Skeletal muscle tissue (tissue), 3 donors: ENCODE measurements at regions not wholly inside any gene's neighbourhood (a gene's known extent, or its start where the extent isn't known, plus 50 kb on each side); places are given as distances from the start of the nearest gene placed in this dataset.
A peak's percentile ranks its signal among the peaks of the same experiment; 100 is the strongest.

Source experiments
- H3K27ac ChIP-seq: one replicate; pipeline ENCODE4 v1.7.0; 2013; ENCODE audit warnings: mild to moderate bottlenecking, low read depth, low read length, inconsistent platforms
- H3K27me3 ChIP-seq, 3 donors: one replicate each; pipeline ENCODE4 v1.7.0; 2013; ENCODE audit warnings: low read length in 3 of 3; ENCODE audit not compliant: control insufficient read depth in 3 of 3, insufficient read depth in 3 of 3
- H3K36me3 ChIP-seq, 3 donors: one replicate each; pipeline ENCODE4 v1.7.0; 2013; ENCODE audit warnings: low read length in 3 of 3; ENCODE audit not compliant: control insufficient read depth in 3 of 3, insufficient read depth in 3 of 3
- H3K4me1 ChIP-seq, 3 donors: one replicate each; pipeline ENCODE4 v1.7.0; 2013; ENCODE audit warnings: low read length in 3 of 3, mild to moderate bottlenecking in 3 of 3; ENCODE audit not compliant: control insufficient read depth in 3 of 3, insufficient read depth in 3 of 3
- H3K4me3 ChIP-seq, 3 donors: one replicate each; pipeline ENCODE4 v1.7.0; 2013; ENCODE audit warnings: low read length in 3 of 3
- H3K9ac ChIP-seq, 3 donors: one replicate each; pipeline ENCODE4 v1.7.0; 2013; ENCODE audit warnings: low read length in 3 of 3, mild to moderate bottlenecking in 3 of 3, moderate library complexity in 2 of 3, low read depth in 1 of 3
- H3K9me3 ChIP-seq, 3 donors: one replicate each; pipeline ENCODE4 v1.7.0; 2013; ENCODE audit warnings: low read length in 3 of 3; ENCODE audit not compliant: control insufficient read depth in 3 of 3
- donor health status: Osteomylitis.

DNA sequence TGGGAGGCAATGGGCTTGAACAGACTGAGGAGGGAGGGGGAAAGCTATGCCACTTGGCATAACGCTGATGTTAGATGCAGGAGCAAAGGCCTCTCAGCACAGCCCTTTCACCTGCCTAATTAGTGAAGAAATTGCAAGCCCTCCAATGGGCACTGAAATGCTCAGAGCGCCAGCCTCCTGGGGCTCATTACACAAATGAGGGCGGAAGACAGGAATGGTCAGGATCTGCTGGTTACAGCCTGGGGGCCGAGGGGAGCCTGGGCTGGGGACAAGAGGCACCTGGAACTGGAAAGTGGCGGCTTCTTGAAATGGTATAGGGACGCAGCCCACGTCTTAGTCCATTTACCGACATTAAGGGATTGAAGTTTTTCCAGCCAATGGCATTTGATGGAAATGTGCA is 50.2 kb upstream of the PLET1 start:
- no peaks in the 10 kb centered on the region for H3K9me3 ChIP-seq
- no peaks in the 10 kb centered on the region for H3K36me3 ChIP-seq
- no peak overlapping the region for H3K27ac ChIP-seq
- H3K4me1 ChIP-seq, result peaks cover 0 to 7% (median under 1%) of the 10 kb centered on the region in 3 donors
- no peak overlapping the region for H3K4me3 ChIP-seq
- H3K27me3 ChIP-seq, result no peaks in the 10 kb centered on the region
- H3K9ac ChIP-seq, result no peak overlapping the region

DNA sequence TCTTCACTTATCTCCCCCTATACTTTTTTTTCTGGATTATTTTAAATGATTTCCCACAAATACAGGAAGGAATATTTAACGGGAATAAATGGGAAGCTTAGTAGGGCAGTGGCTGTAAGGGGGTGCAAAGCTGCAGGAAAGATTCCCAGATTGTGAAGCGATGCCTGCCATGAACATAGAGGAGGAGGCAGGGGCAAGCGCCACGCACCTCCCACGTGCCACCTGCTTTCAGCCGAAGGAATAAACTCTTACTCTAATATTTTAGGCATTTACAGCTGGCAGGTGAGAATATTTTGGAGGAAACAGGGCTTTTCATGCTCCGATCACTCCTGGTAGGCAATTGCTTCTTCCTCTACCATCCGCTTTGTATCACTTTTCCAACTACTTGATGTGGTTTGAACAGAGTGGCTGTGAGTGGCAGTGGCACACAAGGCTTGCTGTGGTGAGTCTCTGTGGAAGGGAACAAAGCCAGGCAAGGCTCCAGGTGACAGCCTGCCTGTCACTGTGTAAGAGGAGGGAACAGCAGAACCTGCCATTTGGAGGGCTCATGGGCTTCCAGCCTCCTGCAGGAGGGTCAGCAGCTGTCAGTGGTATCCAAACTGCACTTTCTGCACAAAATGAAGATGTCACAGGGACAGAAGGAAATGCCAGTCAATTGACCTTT is 54.5 kb upstream of the PLET1 start:
- peaks cover 2 to 23% (median 10%) of the 10 kb centered on the region in 3 donors for H3K4me1 ChIP-seq
- no peaks in the 10 kb centered on the region for H3K27me3 ChIP-seq
- H3K9ac ChIP-seq, result peak overlapping the region in 1 of 3 donors; percentile 17

DNA sequence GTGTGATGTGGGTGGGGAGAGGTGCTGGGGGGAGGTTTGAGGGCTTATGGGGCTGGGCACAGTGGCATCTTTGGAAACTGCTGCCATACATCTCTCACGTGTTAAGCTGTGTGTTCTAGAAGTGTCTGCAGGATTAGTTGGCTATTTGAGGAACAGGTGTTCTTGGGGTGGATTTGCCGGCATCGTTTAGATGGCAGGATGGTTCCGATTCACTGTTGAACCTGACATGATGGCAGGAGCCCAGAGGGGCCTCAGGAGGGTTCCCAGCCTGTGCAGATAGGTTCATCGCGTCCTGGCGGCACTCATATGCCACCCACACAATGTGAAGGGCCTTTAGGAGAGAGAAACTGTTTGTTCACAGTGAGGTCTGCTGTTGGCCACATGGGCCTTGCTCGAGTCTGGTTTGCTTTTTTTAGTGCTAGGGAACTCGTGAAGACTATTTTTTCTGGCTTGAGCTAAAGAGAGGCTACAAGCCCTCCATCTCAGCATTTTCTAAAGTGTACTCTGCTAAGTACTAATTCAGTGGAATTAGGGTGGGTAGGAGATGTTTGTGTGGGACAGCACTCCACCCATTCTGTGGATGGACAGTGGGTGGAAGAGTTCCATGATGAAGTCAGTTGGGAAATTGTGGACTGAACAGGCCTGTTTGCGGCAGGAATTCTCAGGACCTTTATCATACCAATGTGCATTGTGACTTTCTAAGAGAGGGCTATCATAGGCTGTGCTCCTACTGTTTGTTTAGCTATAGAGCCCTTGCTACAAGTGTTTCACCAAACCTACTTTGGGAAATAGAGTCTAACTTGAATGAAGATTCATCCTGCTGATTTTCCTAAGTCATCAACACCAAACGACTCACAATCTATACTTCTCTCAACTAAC is 55.4 kb upstream of the PLET1 start:
- peaks cover 8 to 32% (median 13%) of the 10 kb centered on the region in 3 donors for H3K4me1 ChIP-seq
- no peak overlapping the region for H3K9ac ChIP-seq
- no peak overlapping the region for H3K27ac ChIP-seq
- no peaks in the 10 kb centered on the region for H3K9me3 ChIP-seq
- no peaks in the 10 kb centered on the region for H3K27me3 ChIP-seq
- no peak overlapping the region for H3K4me3 ChIP-seq
- no peaks in the 10 kb centered on the region for H3K36me3 ChIP-seq

More for the DNA sequence above, 54.5 kb upstream of the PLET1 start:
- Histone ChIP-seq H3K9me3 (no peaks in the 10 kb centered on the region), H3K27ac (no peak overlapping the region), H3K36me3 (no peaks in the 10 kb centered on the region), H3K4me3 (no peak overlapping the region)

- Histone ChIP-seq H3K4me3 (no peak overlapping the region), H3K27ac (no peak overlapping the region), H3K9ac (no peak overlapping the region), H3K9me3 (no peaks in the 10 kb centered on the region), H3K4me1 (peaks cover 17 to 41% (median 18%) of the 10 kb centered on the region in 3 donors), H3K36me3 (no peaks in the 10 kb centered on the region), H3K27me3 (no peaks in the 10 kb centered on the region)
Measured at GRCh38 chr11:112316971-112317370, 56.3 kb upstream of the PLET1 start.

- no peak overlapping the region for H3K9ac ChIP-seq
- H3K4me1 ChIP-seq, result peaks cover 19 to 48% (median 22%) of the 10 kb centered on the region in 3 donors
- H3K36me3 ChIP-seq, result no peaks in the 10 kb centered on the region
- no peak overlapping the region for H3K4me3 ChIP-seq
- no peak overlapping the region for H3K27ac ChIP-seq
- H3K9me3 ChIP-seq, result no peaks in the 10 kb centered on the region
- H3K27me3 ChIP-seq, result no peaks in the 10 kb centered on the region
Measured at GRCh38 chr11:112318184-112318591, 57.5 kb upstream of the PLET1 start.

GRCh38 chr11:112318661-112319060 is 58.0 kb upstream of the PLET1 start:
- H3K27ac ChIP-seq, result no peak overlapping the region
- H3K9ac ChIP-seq, result no peak overlapping the region
- no peaks in the 10 kb centered on the region for H3K36me3 ChIP-seq
- no peaks in the 10 kb centered on the region for H3K27me3 ChIP-seq
- peaks cover 19 to 48% (median 22%) of the 10 kb centered on the region in 3 donors for H3K4me1 ChIP-seq
- no peaks in the 10 kb centered on the region for H3K9me3 ChIP-seq
- H3K4me3 ChIP-seq, result no peak overlapping the region

DNA sequence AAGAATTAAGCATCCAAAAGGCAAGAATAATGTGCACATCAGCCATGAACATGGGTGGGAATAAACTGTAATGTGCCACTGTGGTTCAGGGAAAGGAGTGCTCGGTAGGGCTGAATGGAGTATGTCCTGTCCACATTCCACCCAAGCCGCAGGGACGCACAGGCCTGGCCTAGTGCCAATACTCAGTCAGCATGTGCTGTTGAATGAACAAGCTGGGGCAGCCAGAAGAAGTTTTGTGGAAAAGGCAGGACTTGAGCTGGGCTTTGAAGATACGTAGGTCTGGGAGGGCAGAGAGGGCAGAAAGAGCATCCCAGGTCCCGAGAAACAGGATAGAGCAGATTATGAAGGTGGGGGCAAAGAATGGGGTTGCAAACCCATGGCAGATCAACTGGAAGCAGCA is 60.0 kb upstream of the PLET1 start:
- Histone ChIP-seq H3K4me3 (no peak overlapping the region), H3K9ac (no peak overlapping the region), H3K9me3 (no peaks in the 10 kb centered on the region), H3K36me3 (no peaks in the 10 kb centered on the region), H3K4me1 (peaks cover 19 to 43% (median 22%) of the 10 kb centered on the region in 3 donors), H3K27ac (no peak overlapping the region), H3K27me3 (no peaks in the 10 kb centered on the region)

DNA sequence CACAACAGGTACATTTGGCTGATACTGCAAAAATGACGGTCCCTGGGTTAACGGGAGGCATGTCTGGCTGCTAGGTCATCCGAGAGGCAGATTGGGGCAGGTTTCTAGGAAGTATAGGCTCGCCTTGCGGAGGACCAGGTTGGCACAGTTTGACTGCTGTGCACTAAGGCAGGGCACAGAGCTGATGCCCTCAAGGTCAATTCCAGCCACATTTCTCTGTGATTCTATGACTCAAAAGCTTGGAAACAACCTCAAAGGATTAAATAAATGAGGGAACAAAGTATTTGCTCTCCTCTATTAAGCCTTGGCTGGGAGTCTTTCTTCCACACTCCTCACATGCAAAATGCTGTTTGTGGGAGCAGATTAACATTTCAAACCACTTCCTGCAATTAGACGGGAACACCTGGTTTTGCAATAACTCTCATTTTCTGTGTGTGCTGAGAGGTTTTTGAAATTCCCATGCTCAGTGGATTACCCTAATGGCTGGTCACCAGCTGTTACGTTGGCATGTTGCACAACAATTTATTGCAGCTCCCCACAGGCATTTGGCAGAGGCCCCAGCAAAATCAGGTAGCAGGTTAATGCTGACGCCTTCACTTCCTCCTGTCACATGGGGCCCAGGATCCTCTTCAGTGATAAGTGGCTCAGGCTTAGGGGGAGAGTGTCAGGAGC is 61.0 kb upstream of the PLET1 start:
- no peak overlapping the region for H3K4me3 ChIP-seq
- H3K27me3 ChIP-seq, result no peaks in the 10 kb centered on the region
- H3K9me3 ChIP-seq, result no peaks in the 10 kb centered on the region
- peaks cover 17 to 36% (median 20%) of the 10 kb centered on the region in 3 donors for H3K4me1 ChIP-seq
- H3K9ac ChIP-seq, result no peak overlapping the region
- H3K27ac ChIP-seq, result no peak overlapping the region
- H3K36me3 ChIP-seq, result no peaks in the 10 kb centered on the region

DNA sequence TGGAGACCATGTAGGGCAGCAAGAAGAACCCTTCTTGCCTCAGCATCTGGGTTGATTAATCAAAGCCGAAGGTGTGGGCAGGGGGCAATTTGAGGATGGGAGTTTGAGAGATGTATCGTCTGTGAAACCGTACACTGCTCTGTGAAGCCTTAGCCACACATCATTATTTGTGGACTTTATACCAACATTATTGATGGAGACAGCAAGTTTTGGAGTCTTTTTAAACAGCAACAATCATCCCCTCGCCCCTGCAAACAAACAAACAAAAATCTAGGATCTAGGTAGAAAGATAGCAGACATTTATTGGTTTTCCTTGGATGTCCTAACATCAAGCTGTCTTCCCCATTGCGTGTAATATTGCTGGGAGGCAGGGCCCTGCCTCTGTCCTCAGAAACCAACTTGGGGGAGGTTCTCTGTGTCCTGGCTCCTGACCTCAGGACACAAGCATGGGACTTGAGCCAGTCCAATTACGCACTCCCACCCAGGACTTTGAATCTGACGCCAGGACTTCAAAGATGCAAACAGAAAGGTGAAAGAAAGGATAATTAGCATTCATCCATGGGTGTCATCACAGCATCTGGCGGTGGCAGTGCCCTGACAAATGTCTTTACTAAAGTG is 61.6 kb upstream of the PLET1 start:
- no peak overlapping the region for H3K9ac ChIP-seq
- H3K4me3 ChIP-seq, result no peak overlapping the region
- H3K27ac ChIP-seq, result no peak overlapping the region
- H3K36me3 ChIP-seq, result no peaks in the 10 kb centered on the region
- H3K27me3 ChIP-seq, result no peaks in the 10 kb centered on the region
- peaks cover 17 to 36% (median 20%) of the 10 kb centered on the region in 3 donors for H3K4me1 ChIP-seq
- no peaks in the 10 kb centered on the region for H3K9me3 ChIP-seq
